LHCN-M2 (cell line): ENCODE measurements at regions not wholly inside any gene's neighbourhood (a gene's known extent, or its start where the extent isn't known, plus 50 kb on each side); places are given as distances from the start of the nearest gene placed in this dataset.

Source experiments
- DNase-seq: peaks from one replicate; pipeline ENCODE4 v3.0.0-alpha.2; 2012; ENCODE audit warnings: low read depth

DNA sequence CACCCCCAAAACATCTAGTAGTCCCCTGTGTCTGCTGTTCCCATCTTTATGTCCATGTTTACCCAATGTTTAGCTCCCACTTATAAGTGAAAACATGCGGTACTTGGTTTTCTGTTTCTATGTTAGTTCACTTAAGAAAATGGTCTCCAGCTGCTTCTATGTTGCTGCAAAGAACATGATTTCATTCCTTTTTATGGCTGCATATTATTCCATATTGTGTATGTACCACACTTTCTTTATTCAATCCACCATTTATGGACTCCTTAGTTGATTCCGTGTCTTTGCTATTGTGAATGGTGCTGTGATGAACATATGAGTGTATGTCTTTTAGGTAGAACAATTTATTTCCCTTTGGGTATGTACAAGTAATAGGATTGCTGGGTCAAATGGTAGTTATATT, 51.2 kb downstream of the GRK7 start:
- no peak for DNase-seq

DNA sequence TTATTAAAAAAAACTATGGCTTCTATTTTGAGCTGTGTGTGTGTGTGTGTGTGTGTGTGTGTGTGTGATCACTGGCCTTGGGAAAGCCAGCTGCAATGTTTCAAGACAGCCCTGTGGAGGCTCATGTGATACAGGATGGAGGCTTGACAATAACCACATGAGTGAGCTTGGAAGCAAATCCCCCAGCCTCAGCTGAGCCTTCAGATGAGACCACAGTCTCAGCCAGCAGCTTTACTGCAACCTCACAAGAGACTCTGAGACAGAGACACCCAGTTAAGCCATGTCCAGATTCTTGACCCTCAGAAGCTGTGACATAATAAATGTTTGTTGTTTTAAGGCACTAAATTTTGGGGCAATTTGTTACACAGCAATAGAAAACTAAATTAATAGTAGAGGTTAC, 52.5 kb downstream of the GRK7 start:
- DNase-seq, result no peak

DNA sequence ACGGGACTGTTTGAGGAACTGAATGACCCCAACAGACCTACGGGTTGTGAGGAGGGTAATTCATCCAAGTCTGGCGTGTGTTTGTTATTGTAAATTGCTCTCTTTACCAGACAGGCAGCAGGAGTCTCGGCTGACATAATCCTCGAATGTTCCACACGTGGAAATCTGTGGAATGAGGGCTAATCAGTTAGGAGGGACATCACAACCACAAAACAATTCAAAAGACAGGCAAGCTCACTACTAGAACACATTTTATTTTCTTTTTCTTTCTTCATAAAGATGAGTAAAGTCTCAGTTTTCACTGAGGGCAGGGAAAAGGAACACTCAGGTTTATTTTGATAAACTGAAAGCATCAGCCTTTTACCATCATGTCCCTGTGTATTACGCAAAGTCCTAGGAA, 53.8 kb downstream of the GRK7 start:
- DNase-seq, result no peak

DNA sequence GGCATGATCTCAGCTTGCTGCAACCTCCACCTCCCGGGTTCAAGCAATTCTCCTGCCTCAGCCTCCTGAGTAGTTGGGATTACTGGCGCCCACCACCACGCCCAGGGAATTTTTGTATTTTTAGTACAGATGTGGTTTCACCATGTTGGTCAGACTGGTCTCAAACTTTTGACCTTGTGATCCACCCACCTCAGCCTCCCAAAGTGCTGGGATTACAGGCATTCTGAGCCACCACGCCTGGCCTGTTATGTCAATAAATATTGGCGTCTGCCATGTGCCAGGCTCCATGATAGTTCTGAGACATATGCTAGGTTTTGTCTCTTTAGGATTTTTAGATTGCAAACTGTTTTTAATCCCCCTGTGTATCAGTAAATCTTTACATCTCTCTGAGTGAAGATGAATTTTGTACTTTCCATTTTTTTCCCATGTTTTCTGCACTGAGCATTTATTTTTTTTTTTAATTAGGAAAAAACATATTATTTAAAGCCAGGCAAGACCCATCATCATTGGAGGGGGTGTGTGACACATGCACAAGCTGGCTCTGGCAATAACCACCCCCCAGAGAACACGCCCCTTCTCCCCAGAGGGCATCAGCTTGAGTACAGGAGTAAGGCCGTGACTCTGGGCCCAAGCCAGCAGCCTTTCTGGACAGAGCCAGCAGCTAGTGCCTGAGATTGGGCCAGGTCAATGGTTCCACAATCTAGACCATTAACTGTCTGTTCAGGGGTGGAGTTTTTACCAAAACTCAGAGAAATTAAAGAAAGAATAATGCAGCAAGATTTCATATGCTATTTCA, 51.0 kb upstream of the ATP1B3 start:
- peak; percentile 19 for DNase-seq
